Nucleus accumbens (tissue), 56 donors: ENCODE measurements at regions not wholly inside any gene's neighbourhood (a gene's known extent, or its start where the extent isn't known, plus 50 kb on each side); places are given as distances from the start of the nearest gene placed in this dataset.

Source experiments
- DNase-seq, 56 donors: peaks; one replicate each; lab custom pipeline; 2025; lab: John Stamatoyannopoulos, UW

- no peak for DNase-seq
Measured at GRCh38 chr2:164306872-164307271, 314.4 kb downstream of the GRB14 start.

GRCh38 chr2:164302786-164303185 is 318.5 kb downstream of the GRB14 start:
- DNase-seq, result no peak

- DNase-seq, result no peak
Measured at GRCh38 chr2:164288235-164288634, 333.0 kb downstream of the GRB14 start.

- no peak for DNase-seq
Measured at GRCh38 chr2:164287056-164287455, 334.2 kb downstream of the GRB14 start.

GRCh38 chr2:164285576-164285975 is 335.7 kb downstream of the GRB14 start:
- no peak for DNase-seq

GRCh38 chr2:164281896-164282295 is 339.4 kb downstream of the GRB14 start:
- no peak for DNase-seq

- DNase-seq, result no peak
Measured at GRCh38 chr2:164275659-164276058, 345.6 kb downstream of the GRB14 start.

- no peak for DNase-seq
Measured at GRCh38 chr2:164260506-164260905, 360.8 kb downstream of the GRB14 start.

GRCh38 chr2:164257742-164258141 is 363.5 kb downstream of the GRB14 start:
- DNase-seq, result no peak

GRCh38 chr2:164252568-164253287 is 368.6 kb downstream of the GRB14 start:
- no peak for DNase-seq

GRCh38 chr2:164243315-164243714 is 378.0 kb downstream of the GRB14 start:
- DNase-seq, result no peak

- DNase-seq, result no peak
Measured at GRCh38 chr2:164242409-164242808, 378.9 kb downstream of the GRB14 start.

GRCh38 chr2:164234074-164234473 is 387.2 kb downstream of the GRB14 start:
- DNase-seq, result no peak

GRCh38 chr2:164224007-164224406 is 397.3 kb downstream of the GRB14 start:
- no peak for DNase-seq

GRCh38 chr2:164221473-164221872 is 399.8 kb downstream of the GRB14 start:
- no peak for DNase-seq

- no peak for DNase-seq
Measured at GRCh38 chr2:164220265-164220664, 401.0 kb downstream of the GRB14 start.

GRCh38 chr2:164213916-164214315 is 407.4 kb downstream of the GRB14 start:
- DNase-seq, result no peak

GRCh38 chr2:164205347-164205746 is 415.9 kb downstream of the GRB14 start:
- no peak for DNase-seq

- DNase-seq, result no peak
Measured at GRCh38 chr2:164203131-164203530, 418.2 kb downstream of the GRB14 start.

- no peak for DNase-seq
Measured at GRCh38 chr2:164198256-164198655, 423.0 kb downstream of the GRB14 start.

GRCh38 chr2:164190700-164191099 is 430.6 kb downstream of the GRB14 start:
- DNase-seq, result no peak

GRCh38 chr2:164189851-164190250 is 431.4 kb downstream of the GRB14 start:
- DNase-seq, result no peak

GRCh38 chr2:164187121-164187520 is 434.2 kb downstream of the GRB14 start:
- no peak for DNase-seq
